ENCODE measurements at regions not wholly inside any gene's neighbourhood (a gene's known extent, or its start where the extent isn't known, plus 50 kb on each side); places are given as distances from the start of the nearest gene placed in this dataset.
"Not testable (repeated sequence)": the region's sequence is repeated elsewhere in the genome, so short reads cannot be mapped to it uniquely, and the experiment has no call there.

- TF ChIP-seq, protein P1, sequence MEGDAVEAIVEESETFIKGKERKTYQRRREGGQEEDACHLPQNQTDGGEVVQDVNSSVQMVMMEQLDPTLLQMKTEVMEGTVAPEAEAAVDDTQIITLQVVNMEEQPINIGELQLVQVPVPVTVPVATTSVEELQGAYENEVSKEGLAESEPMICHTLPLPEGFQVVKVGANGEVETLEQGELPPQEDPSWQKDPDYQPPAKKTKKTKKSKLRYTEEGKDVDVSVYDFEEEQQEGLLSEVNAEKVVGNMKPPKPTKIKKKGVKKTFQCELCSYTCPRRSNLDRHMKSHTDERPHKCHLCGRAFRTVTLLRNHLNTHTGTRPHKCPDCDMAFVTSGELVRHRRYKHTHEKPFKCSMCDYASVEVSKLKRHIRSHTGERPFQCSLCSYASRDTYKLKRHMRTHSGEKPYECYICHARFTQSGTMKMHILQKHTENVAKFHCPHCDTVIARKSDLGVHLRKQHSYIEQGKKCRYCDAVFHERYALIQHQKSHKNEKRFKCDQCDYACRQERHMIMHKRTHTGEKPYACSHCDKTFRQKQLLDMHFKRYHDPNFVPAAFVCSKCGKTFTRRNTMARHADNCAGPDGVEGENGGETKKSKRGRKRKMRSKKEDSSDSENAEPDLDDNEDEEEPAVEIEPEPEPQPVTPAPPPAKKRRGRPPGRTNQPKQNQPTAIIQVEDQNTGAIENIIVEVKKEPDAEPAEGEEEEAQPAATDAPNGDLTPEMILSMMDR (IDR thresholded peaks at IDR 0.05; ENCODE audit: low read depth, low read length, missing control alignments), result no peak
- no peak overlapping the region for H3K4me3 ChIP-seq (replicated peaks; ENCODE audit: low read depth, low read length)
- no peak for DNase-seq (ENCODE audit: extremely low read depth, low read depth)
Measured at GRCh38 chrY:7714426-7714825, 802.9 kb upstream of the AMELY start.

DNA sequence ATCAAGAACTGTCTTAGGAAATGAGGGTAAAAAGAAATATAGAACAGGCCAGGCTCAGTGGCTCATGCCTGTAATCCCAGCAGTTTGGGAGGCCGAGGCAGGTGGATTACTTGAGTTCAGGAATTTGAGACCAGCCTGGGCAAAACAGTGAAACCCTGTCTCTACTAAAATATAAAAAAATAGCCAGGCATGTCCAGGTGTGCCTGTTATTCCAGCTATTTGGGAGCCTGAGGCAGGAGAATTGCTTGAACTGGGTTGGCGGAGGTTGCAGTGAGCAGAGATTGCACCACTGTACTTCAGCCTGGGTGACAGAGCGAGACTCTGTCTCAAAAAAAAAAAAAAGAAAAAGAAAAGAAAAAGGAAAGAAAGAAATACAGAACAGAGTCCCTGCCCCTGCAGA lies 802.2 kb upstream of the AMELY start:
- not testable (repeated sequence) for DNase-seq (ENCODE audit: extremely low read depth, low read depth); H3K4me3 ChIP-seq (replicated peaks; ENCODE audit: low read depth, low read length)

DNA sequence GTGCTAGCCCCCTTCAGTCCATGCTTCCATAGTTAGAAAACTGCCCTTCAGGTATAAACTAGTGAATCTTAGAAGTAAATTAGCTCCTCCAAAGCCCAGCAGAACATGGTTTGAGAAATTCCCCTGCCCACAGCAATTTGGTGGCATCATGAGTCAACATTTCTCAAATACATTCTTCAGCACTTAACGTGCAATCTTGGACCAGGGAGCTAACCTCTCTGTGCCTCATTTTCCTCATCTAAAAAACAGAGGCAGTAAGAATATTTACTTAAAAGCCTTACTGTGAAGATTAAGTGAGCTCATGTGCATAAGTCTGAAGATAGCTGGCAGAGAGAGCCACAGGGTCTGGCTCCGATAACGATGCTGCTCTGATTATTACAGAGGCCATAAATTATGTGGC lies 800.7 kb upstream of the AMELY start:
- TF ChIP-seq, protein P1 (IDR thresholded peaks at IDR 0.05; ENCODE audit: low read depth, low read length, missing control alignments), result no peak
- no peak overlapping the region for H3K4me3 ChIP-seq (replicated peaks; ENCODE audit: low read depth, low read length)
- no peak for DNase-seq (ENCODE audit: extremely low read depth, low read depth)

GRCh38 chrY:7703578-7704140 lies 792.1 kb upstream of the AMELY start:
- no peak for DNase-seq (ENCODE audit: extremely low read depth, low read depth)
- no peak overlapping the region for H3K4me3 ChIP-seq (replicated peaks; ENCODE audit: low read depth, low read length)
- TF ChIP-seq, protein P1 (IDR thresholded peaks at IDR 0.05; ENCODE audit: low read depth, low read length, missing control alignments), result no peak

DNA sequence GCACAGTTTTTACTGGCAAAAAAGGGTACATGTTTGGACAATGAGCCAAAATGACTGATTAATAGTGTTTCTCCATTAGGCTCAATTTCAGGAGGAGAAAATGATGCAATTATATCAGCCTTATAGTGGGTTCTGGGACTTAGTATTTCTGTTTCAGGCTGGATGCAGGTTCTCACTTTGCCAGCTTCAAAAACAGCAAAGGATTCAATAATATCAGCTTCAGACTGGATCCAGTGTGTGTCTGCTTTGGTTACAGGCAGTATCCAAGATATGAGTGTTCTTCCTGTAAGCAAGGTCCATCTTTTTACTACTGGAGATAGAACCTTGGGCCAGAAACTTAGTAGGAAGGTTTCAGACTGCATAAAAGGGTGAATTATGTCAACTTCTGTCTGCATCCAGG lies 790.9 kb upstream of the AMELY start:
- H3K4me3 ChIP-seq (replicated peaks; ENCODE audit: low read depth, low read length), result no peak overlapping the region
- TF ChIP-seq, protein P1 (IDR thresholded peaks at IDR 0.05; ENCODE audit: low read depth, low read length, missing control alignments), result no peak
- DNase-seq (ENCODE audit: extremely low read depth, low read depth), result no peak

DNA sequence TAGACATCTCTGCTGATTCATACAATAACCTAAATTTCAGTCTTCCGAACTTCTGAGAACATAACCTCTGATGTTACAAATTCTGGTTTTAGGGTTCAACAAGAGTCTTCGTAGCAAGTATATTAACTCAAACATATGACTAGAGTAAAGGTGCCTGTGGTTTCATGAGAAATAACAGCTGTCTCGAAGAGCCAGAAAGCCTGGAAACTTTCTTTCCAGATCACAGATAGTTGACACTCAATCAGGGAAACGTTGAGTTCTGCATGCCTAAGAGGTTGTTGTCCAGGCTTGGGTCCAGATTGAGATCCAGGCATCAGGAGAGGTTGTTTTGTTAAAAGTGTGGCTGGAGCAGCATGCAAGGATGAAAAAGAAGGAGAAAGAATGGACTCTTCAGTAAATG lies 790.1 kb upstream of the AMELY start:
- TF ChIP-seq, protein P1 (IDR thresholded peaks at IDR 0.05; ENCODE audit: low read depth, low read length, missing control alignments), result no peak
- no peak overlapping the region for H3K4me3 ChIP-seq (replicated peaks; ENCODE audit: low read depth, low read length)
- no peak for DNase-seq (ENCODE audit: extremely low read depth, low read depth)

DNA sequence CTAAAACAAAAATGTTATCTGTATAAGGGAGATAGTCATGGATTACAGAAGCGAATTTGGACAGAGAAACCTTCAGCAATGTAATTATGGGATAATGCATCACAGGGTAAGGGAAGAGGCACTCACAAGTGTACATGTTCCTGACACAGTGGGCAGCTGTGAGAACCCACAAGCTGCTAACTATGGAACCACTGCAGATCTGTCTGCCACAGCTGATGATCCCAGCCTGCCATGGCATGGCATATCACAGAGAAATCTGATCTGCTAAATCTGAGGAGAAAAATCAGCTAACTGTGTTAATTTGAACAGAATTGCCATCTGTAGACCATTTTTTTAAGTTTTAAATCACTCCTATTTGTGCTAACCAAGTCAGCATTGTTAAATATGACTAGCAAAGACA lies 786.0 kb upstream of the AMELY start:
- no peak overlapping the region for H3K4me3 ChIP-seq (replicated peaks; ENCODE audit: low read depth, low read length)
- no peak for DNase-seq (ENCODE audit: extremely low read depth, low read depth)
- TF ChIP-seq, protein P1 (IDR thresholded peaks at IDR 0.05; ENCODE audit: low read depth, low read length, missing control alignments), result no peak

Data from HFF-Myc (cell line).